Parathyroid adenoma (tissue), 2 donors: ENCODE measurements at regions not wholly inside any gene's neighbourhood (a gene's known extent, or its start where the extent isn't known, plus 50 kb on each side); places are given as distances from the start of the nearest gene placed in this dataset.

Experiments used
- H2AFZ ChIP-seq: fragments of 300-600 bp; sonication (generic); one replicate; pipeline ENCODE4 v1.7.0; 2017; ENCODE audit warnings: antibody characterized with exemption, mild to moderate bottlenecking
- H3K27ac ChIP-seq: fragments of 300-600 bp; sonication (generic); one replicate; pipeline ENCODE4 v1.7.0; 2017
- H3K27me3 ChIP-seq: fragments of 300-600 bp; sonication (generic); one replicate; pipeline ENCODE4 v1.7.0; 2017; ENCODE audit warnings: low read length; ENCODE audit not compliant: control insufficient read depth, insufficient read depth
- H3K36me3 ChIP-seq: fragments of 300-600 bp; sonication (generic); one replicate; pipeline ENCODE4 v1.7.0; 2017; ENCODE audit warnings: low read length; ENCODE audit not compliant: control insufficient read depth, insufficient read depth
- H3K4me1 ChIP-seq: fragments of 300-600 bp; sonication (generic); one replicate; pipeline ENCODE4 v1.7.0; 2017; ENCODE audit warnings: control low read depth
- H3K4me2 ChIP-seq: fragments of 300-600 bp; sonication (generic); one replicate; pipeline ENCODE4 v1.7.0; 2017; ENCODE audit warnings: low read length
- H3K4me3 ChIP-seq: fragments of 300-600 bp; sonication (generic); one replicate; pipeline ENCODE4 v1.7.0; 2017; ENCODE audit warnings: low read depth, low read length
- H3K79me2 ChIP-seq: fragments of 300-600 bp; sonication (generic); one replicate; pipeline ENCODE4 v1.7.0; 2017; ENCODE audit warnings: control low read depth
- H3K9ac ChIP-seq: fragments of 300-600 bp; sonication (generic); one replicate; pipeline ENCODE4 v1.7.0; 2017; ENCODE audit warnings: mild to moderate bottlenecking
- H3K9me3 ChIP-seq: fragments of 300-600 bp; sonication (generic); one replicate; pipeline ENCODE4 v1.7.0; 2017; ENCODE audit warnings: low read length; ENCODE audit not compliant: control insufficient read depth
- TF ChIP-seq, protein P1 (sequence below): fragments of 300-600 bp; sonication (generic); IDR thresholded peaks from one replicate; pipeline ENCODE4 v1.7.0; 2017; ENCODE audit warnings: antibody characterized with exemption, mild to moderate bottlenecking
- donor health status: primary hyperparathyroidism.

DNA sequence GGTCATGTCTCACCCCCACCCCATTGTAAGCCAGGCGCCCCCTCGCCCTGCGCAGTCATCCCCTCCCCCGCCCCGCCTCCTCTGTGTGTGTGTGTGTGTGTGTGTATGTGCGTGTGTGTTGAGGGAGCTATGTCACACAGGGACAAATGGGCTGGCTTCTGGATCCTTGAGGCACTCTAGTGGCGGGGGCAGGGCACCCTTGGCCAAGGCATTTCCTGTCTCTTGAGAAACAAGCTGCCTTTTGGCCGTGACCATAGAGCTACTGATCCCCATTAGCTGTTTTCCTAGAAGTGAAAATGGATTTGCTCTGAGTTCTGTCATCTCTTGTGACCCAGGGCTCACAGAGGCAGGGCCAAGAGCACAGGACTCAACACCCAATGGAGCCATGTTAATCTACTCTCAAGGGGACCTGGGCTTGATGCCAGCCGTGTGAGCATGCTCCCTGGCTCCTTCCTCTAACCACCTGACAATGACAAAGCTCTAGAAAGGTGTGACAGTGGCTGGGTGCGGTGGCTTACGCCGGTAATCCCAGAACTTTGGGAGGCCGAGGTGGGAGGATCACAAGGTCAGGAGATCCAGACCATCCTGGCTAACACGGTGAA, 162.5 kb upstream of the BCOR start:
- Histone ChIP-seq H3K9ac (no peak overlapping the region), H3K4me1 (no peaks in the 10 kb centered on the region), H3K9me3 (no peaks in the 10 kb centered on the region), H3K79me2 (no peaks in the 10 kb centered on the region), H3K4me2 (no peak overlapping the region), H3K27me3 (no peaks in the 10 kb centered on the region), H3K4me3 (no peak overlapping the region), H3K27ac (no peak overlapping the region), H3K36me3 (no peaks in the 10 kb centered on the region), H2AFZ (no peak overlapping the region)
- TF ChIP-seq, protein P1, sequence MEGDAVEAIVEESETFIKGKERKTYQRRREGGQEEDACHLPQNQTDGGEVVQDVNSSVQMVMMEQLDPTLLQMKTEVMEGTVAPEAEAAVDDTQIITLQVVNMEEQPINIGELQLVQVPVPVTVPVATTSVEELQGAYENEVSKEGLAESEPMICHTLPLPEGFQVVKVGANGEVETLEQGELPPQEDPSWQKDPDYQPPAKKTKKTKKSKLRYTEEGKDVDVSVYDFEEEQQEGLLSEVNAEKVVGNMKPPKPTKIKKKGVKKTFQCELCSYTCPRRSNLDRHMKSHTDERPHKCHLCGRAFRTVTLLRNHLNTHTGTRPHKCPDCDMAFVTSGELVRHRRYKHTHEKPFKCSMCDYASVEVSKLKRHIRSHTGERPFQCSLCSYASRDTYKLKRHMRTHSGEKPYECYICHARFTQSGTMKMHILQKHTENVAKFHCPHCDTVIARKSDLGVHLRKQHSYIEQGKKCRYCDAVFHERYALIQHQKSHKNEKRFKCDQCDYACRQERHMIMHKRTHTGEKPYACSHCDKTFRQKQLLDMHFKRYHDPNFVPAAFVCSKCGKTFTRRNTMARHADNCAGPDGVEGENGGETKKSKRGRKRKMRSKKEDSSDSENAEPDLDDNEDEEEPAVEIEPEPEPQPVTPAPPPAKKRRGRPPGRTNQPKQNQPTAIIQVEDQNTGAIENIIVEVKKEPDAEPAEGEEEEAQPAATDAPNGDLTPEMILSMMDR, result no peak

DNA sequence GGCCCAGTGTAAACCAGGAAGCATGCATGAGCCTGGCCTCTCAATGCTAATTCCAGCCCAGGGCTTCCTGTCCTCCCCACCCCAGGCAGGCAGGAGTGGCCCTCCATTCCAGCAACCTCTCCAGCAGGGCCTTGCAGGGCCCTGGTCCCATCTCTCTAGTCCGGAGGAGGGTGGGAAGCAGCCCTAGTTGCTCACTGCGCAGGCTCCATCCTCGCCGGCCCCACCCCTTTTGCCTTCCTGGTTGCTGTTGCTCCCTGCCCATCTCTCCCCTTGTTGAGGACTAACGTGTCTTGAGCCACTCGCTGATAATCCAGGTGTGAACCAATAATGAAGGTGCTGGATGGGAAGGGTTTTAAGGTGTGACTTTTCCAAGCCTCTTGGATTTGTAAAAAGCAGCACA, 161.2 kb upstream of the BCOR start:
- no peak overlapping the region for H2AFZ ChIP-seq
- TF ChIP-seq, protein P1, result no peak
- no peaks in the 10 kb centered on the region for H3K79me2 ChIP-seq
- no peaks in the 10 kb centered on the region for H3K4me1 ChIP-seq
- H3K4me3 ChIP-seq, result no peak overlapping the region
- H3K27ac ChIP-seq, result no peak overlapping the region
- no peak overlapping the region for H3K9ac ChIP-seq
- H3K4me2 ChIP-seq, result no peak overlapping the region
- no peaks in the 10 kb centered on the region for H3K9me3 ChIP-seq
- no peaks in the 10 kb centered on the region for H3K27me3 ChIP-seq
- H3K36me3 ChIP-seq, result no peaks in the 10 kb centered on the region

DNA sequence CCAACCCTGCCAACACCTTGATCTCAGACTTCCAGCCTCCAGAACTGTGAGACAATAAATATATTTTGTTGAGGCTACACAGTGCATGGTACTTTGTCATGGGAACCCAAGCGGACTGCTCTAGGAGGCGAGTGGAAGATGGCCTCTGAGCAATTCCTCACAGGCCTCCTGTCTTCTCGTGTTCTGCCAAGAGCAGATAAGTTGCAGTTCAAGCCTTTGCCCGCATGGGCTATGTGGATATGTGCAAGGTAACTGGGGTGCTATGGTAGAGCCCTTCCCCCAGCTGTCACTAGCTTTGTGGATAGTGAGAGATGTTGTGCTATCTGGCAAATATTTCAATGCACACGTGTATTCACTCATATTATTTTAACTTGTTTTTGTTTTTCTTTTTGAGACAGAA, 156.0 kb upstream of the BCOR start:
- no peak overlapping the region for H3K4me2 ChIP-seq
- H3K9ac ChIP-seq, result no peak overlapping the region
- H3K79me2 ChIP-seq, result no peaks in the 10 kb centered on the region
- no peaks in the 10 kb centered on the region for H3K27me3 ChIP-seq
- TF ChIP-seq, protein P1, result no peak
- H3K9me3 ChIP-seq, result no peaks in the 10 kb centered on the region
- H2AFZ ChIP-seq, result no peak overlapping the region
- no peak overlapping the region for H3K27ac ChIP-seq
- no peaks in the 10 kb centered on the region for H3K36me3 ChIP-seq
- H3K4me3 ChIP-seq, result no peak overlapping the region
- H3K4me1 ChIP-seq, result peaks cover 3% of the 10 kb centered on the region

DNA sequence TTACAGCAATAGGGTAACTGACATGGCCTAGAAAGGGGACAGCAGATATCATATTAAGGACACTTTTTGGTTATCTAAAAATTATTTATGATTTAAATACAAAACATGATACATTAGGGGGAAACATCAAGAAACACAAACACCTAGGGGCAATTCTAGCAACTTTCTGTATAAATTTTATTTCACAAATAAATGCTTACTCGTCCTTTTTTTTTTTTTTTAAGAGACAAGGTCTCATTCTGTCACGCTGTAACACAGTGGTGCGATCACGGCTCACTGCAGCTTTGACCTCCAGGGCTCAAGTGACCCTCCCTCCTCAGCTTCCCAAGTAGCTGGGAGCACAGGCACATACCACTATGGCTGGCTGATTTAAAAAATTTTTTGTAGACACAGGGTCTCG, 151.8 kb upstream of the BCOR start:
- no peaks in the 10 kb centered on the region for H3K36me3 ChIP-seq
- H3K4me1 ChIP-seq, result peaks cover 5% of the 10 kb centered on the region
- no peak overlapping the region for H2AFZ ChIP-seq
- no peak overlapping the region for H3K9ac ChIP-seq
- peak overlapping the region; percentile 44 for H3K27ac ChIP-seq
- no peaks in the 10 kb centered on the region for H3K9me3 ChIP-seq
- H3K4me2 ChIP-seq, result no peak overlapping the region
- TF ChIP-seq, protein P1, result no peak
- no peaks in the 10 kb centered on the region for H3K27me3 ChIP-seq
- no peaks in the 10 kb centered on the region for H3K79me2 ChIP-seq
- H3K4me3 ChIP-seq, result no peak overlapping the region

DNA sequence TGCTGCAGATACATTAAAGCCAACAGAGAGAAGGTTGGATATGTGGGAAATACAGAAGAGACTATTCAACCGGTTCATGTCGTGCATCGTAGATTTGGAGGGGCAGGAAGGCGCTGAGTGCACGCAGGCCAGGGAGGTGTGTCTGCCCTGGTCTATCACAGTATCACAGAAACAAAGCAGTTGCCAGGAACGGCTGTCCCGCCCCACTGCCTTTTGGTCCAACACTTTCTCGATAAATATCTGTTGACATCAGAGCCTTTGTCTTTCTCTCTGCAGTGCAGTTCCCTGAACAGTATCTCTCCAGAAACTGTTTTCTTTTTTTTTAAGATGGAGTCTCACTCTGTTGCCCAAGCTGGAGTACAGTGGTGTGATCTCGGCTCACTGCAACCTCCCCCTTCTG, 151.1 kb upstream of the BCOR start:
- H3K4me3 ChIP-seq, result no peak overlapping the region
- no peaks in the 10 kb centered on the region for H3K27me3 ChIP-seq
- H3K79me2 ChIP-seq, result no peaks in the 10 kb centered on the region
- H3K36me3 ChIP-seq, result no peaks in the 10 kb centered on the region
- H3K9me3 ChIP-seq, result no peaks in the 10 kb centered on the region
- TF ChIP-seq, protein P1, result no peak
- peaks cover 9% of the 10 kb centered on the region for H3K4me1 ChIP-seq
- peak overlapping the region; percentile 44 for H3K27ac ChIP-seq
- H2AFZ ChIP-seq, result peak overlapping the region; percentile 9
- H3K4me2 ChIP-seq, result peak overlapping the region; percentile 2
- H3K9ac ChIP-seq, result no peak overlapping the region
